Heart right ventricle (tissue), 16 donors: ENCODE measurements at regions not wholly inside any gene's neighbourhood (a gene's known extent, or its start where the extent isn't known, plus 50 kb on each side); places are given as distances from the start of the nearest gene placed in this dataset.

Experiments used
- ATAC-seq, 8 donors: fragments of 200-7000 bp; cut with Tn5 transposase; one replicate each; pipeline ENCODE4 v1.9.1; 2020; ENCODE audit warnings: mild to moderate bottlenecking in 8 of 8, moderate library complexity in 8 of 8, moderate number of reproducible peaks in 1 of 8
- DNase-seq, 2 donors: peaks; one replicate each; pipeline ENCODE4 v3.0.0-alpha.2; 2020
- H3K27ac ChIP-seq, 10 donors: fragments of 200-600 bp; sonication (generic) in 2 of 10; one replicate each; pipeline versions ENCODE4 v1.5.0 to v1.8.0; 2020 to 2022; ENCODE audit warnings: mild to moderate bottlenecking in 3 of 10
- H3K27me3 ChIP-seq, 7 donors: fragments of 200-600 bp; one replicate each; pipeline ENCODE4 v1.8.0; 2021 to 2022; ENCODE audit warnings: mild to moderate bottlenecking in 2 of 7
- H3K36me3 ChIP-seq, 9 donors: fragments of 200-600 bp; sonication (generic) in 1 of 9; one replicate each; pipeline versions ENCODE4 v1.5.0 to v1.8.0; 2020 to 2022; ENCODE audit warnings: mild to moderate bottlenecking in 2 of 9
- H3K4me1 ChIP-seq, 9 donors: fragments of 200-600 bp; sonication (generic) in 1 of 9; one replicate each; pipeline versions ENCODE4 v1.5.0 to v1.8.0; 2020 to 2022; ENCODE audit warnings: mild to moderate bottlenecking in 4 of 9
- H3K4me3 ChIP-seq, 10 donors: fragments of 200-600 bp; sonication (generic) in 2 of 10; one replicate each; pipeline versions ENCODE4 v1.5.0 to v1.8.0; 2020 to 2022; ENCODE audit warnings: mild to moderate bottlenecking in 7 of 10, moderate library complexity in 2 of 10
- H3K9me3 ChIP-seq, 11 donors: fragments of 200-600 bp in 10 of 11; sonication (generic) in 2 of 11; one replicate each; pipeline versions ENCODE4 v1.5.0 to v1.8.0; 2013 to 2022; ENCODE audit warnings: mild to moderate bottlenecking in 2 of 11, control low read depth in 1 of 11, moderate library complexity in 1 of 11
- CTCF ChIP-seq, 9 donors: fragments of 200-600 bp; sonication (generic) in 2 of 9; IDR thresholded peaks; one replicate each; pipeline versions ENCODE4 v1.5.0 to v1.8.0; 2021 to 2022; ENCODE audit warnings: antibody characterized with exemption in 9 of 9, mild to moderate bottlenecking in 5 of 9, moderate library complexity in 1 of 9
- WGBS, 2 donors: extraction: QIAGEN DNeasy Blood & Tissue Kit; methylation state at CpG; one replicate each; pipeline ENCODE4 v1.1.7; 2013; ENCODE audit warnings: inconsistent platforms in 1 of 2; 5-methylcytosine and 5-hydroxymethylcytosine counted together
- intact Hi-C, 10 donors: fragments of 100-400 bp; cut with DNase I; formaldehyde crosslinking; loops; one replicate each; pipeline versions ENCODE4 v1.11.1 to v1.14.2; 2022
- donor health status: Arrhythmogenic right ventricular cardiomyopathy.
- donor health status: ischemic (EF 13 %, LVEDD 7.1; RV severe dilation, severe dysfunction).
- donor health status: healthy with polysubstance abuse.
- donor health status: DM: no; HTN: yes; CAD: no.
- donor health status: DM: no; HTN: no; CAD: no.
- donor health status: ischemic (EF 25% LVEDD 6.9; RV normal size, moderate dysfunction).
- donor health status: ischemic (EF 25% LVEDD 5.7; RV mildly dilated, moderate dysfunction).
- donor health status: healthy.
- donor health status: DM: yes; HTN: yes; CAD: no.
- donor health status: Ischemic cardiomyopathy.
- donor health status: ischemic (EF 35%, LVEDD 5.7; RV mildly dilated, moderate dysfunction).
- donor health status: nonischemic (EF 11% LVEDD 7.7; RV severe dilation, severe dysfunction).
- donor health status: DM: yes; HTN: yes; CAD: no.
- donor health status: PGD.
- donor health status: ischemic (EF 29% LVEDD 5.4; RV normal size, mild dysfunction).
- donor health status: nonischemic (EF 23%, LVEDD 6.1; RV moderate dilation, normal function).

GRCh38 chr5:2986301-2986700, 234.8 kb upstream of the IRX2 start:
- intact Hi-C loops, result no loop called here
- peaks cover 0 to 12% (median 0%) of the 10 kb centered on the region in 7 donors for H3K27me3 ChIP-seq
- H3K9me3 ChIP-seq, result peaks cover 0 to 27% (median 0%) of the 10 kb centered on the region in 11 donors
- no peaks in the 10 kb centered on the region for H3K36me3 ChIP-seq
- WGBS, 2 donors, result 86 to 88% methylated on average over 5 of the region's 5 CpGs
- no peaks in the 10 kb centered on the region for H3K4me1 ChIP-seq
- TF ChIP-seq CTCF (IDR thresholded peaks at IDR 0.05), result no peak
- H3K27ac ChIP-seq, result no peak overlapping the region
- H3K4me3 ChIP-seq, result no peak overlapping the region
- DNase-seq, result no peak
- ATAC-seq, result no peak

- Histone ChIP-seq H3K9me3 (peaks cover 0 to 27% (median 0%) of the 10 kb centered on the region in 11 donors), H3K27ac (no peak overlapping the region), H3K4me3 (no peak overlapping the region), H3K4me1 (no peaks in the 10 kb centered on the region), H3K27me3 (peaks cover 0 to 12% (median 0%) of the 10 kb centered on the region in 7 donors), H3K36me3 (no peaks in the 10 kb centered on the region)
- no peak for ATAC-seq
- 57 to 67% methylated on average over 3 of the region's 3 CpGs for WGBS, 2 donors
- DNase-seq, result no peak
- TF ChIP-seq CTCF (IDR thresholded peaks at IDR 0.05), result no peak
- intact Hi-C loops, result no loop called here
Observed at GRCh38 chr5:2985718-2986117, 234.2 kb upstream of the IRX2 start.

GRCh38 chr5:2983583-2984300, 232.3 kb upstream of the IRX2 start:
- peaks cover 0 to 4% (median 0%) of the 10 kb centered on the region in 7 donors for H3K27me3 ChIP-seq
- H3K36me3 ChIP-seq, result no peaks in the 10 kb centered on the region
- DNase-seq (no peak), ATAC-seq (no peak)
- peaks cover 0 to 24% (median 0%) of the 10 kb centered on the region in 11 donors for H3K9me3 ChIP-seq
- no peaks in the 10 kb centered on the region for H3K4me1 ChIP-seq
- intact Hi-C loops, result no loop called here
- TF ChIP-seq CTCF (IDR thresholded peaks at IDR 0.05), result no peak
- WGBS, 2 donors, result 74 to 80% methylated on average over 13 of the region's 13 CpGs
- no peak overlapping the region for H3K4me3 ChIP-seq
- no peak overlapping the region for H3K27ac ChIP-seq

- no peak for TF ChIP-seq CTCF (IDR thresholded peaks at IDR 0.05)
- Histone ChIP-seq H3K4me1 (no peaks in the 10 kb centered on the region), H3K27me3 (no peaks in the 10 kb centered on the region), H3K27ac (no peak overlapping the region), H3K4me3 (no peak overlapping the region), H3K36me3 (no peaks in the 10 kb centered on the region), H3K9me3 (peaks cover 0 to 19% (median 0%) of the 10 kb centered on the region in 11 donors)
- DNase-seq (no peak), ATAC-seq (no peak)
- 76 to 79% methylated on average over 9 of the region's 9 CpGs for WGBS, 2 donors
- intact Hi-C loops, result no loop called here
Observed at GRCh38 chr5:2981652-2982051, 230.2 kb upstream of the IRX2 start.
